ENCODE measurements at regions not wholly inside any gene's neighbourhood (a gene's known extent, or its start where the extent isn't known, plus 50 kb on each side); places are given as distances from the start of the nearest gene placed in this dataset.

DNA sequence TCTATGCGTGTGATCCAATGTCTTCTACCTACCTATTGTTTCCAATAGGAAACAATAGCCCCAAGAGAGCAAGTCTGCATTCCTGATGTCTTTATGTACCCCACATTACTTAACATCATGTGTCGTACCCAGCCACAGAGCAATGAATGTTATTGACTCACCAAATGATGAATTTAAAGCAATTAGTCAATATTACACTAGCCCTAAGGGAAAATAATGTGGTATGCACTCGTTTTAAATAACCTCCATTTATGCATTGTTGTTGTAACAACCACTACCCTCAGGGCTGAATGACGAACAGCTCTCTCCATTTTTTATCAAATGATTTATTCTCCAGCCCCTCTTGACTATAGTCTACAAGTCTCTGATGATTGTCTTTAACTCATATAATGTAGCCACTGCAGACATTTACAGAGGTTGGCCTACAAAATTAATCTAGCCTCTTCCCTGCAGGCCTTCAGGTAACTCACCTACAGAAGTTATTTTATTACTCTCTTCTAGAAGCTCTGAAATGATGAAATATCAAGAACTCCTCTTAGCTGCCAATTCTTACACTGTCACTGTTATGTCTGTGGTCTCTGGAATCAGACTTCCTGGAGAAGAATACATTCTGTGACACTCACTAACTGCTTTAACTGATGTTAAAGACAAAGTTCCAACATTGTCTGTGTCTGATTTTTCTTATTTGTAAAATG is 601.7 kb upstream of the GRIA3 start:
- TF ChIP-seq, protein P1, sequence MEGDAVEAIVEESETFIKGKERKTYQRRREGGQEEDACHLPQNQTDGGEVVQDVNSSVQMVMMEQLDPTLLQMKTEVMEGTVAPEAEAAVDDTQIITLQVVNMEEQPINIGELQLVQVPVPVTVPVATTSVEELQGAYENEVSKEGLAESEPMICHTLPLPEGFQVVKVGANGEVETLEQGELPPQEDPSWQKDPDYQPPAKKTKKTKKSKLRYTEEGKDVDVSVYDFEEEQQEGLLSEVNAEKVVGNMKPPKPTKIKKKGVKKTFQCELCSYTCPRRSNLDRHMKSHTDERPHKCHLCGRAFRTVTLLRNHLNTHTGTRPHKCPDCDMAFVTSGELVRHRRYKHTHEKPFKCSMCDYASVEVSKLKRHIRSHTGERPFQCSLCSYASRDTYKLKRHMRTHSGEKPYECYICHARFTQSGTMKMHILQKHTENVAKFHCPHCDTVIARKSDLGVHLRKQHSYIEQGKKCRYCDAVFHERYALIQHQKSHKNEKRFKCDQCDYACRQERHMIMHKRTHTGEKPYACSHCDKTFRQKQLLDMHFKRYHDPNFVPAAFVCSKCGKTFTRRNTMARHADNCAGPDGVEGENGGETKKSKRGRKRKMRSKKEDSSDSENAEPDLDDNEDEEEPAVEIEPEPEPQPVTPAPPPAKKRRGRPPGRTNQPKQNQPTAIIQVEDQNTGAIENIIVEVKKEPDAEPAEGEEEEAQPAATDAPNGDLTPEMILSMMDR (IDR thresholded peaks at IDR 0.05; ENCODE audit: insufficient read depth, low read length, poor library complexity, severe bottlenecking) = no peak
- TF ChIP-seq EZH2phosphoT487 (conservative IDR thresholded peaks at IDR 0.05; ENCODE audit: low read length) = no peak
